Thymus (tissue), 11 donors: ENCODE measurements at regions not wholly inside any gene's neighbourhood (a gene's known extent, or its start where the extent isn't known, plus 50 kb on each side); places are given as distances from the start of the nearest gene placed in this dataset.

Experiments
- DNase-seq, 9 donors: peaks; one replicate each; pipeline ENCODE4 v3.0.0-alpha.2; 2013; ENCODE audit warnings: low spot score in 9 of 9, low read depth in 6 of 9, missing footprints in 1 of 9
- H3K27ac ChIP-seq, 2 donors: one replicate each; pipeline ENCODE4 v1.5.1; 2013; ENCODE audit warnings: control low read depth in 1 of 2, low read depth in 1 of 2, low read length in 1 of 2, mild to moderate bottlenecking in 1 of 2, moderate library complexity in 1 of 2
- H3K27me3 ChIP-seq, 2 donors: one replicate each; pipeline ENCODE4 v1.5.1; 2013; ENCODE audit warnings: low read length in 1 of 2; ENCODE audit not compliant: control insufficient read depth in 2 of 2, insufficient read depth in 1 of 2
- H3K36me3 ChIP-seq, 2 donors: one replicate each; pipeline ENCODE4 v1.5.1; 2013; ENCODE audit warnings: low read length in 1 of 2, mild to moderate bottlenecking in 1 of 2, moderate library complexity in 1 of 2; ENCODE audit not compliant: control insufficient read depth in 2 of 2, insufficient read depth in 2 of 2
- H3K4me1 ChIP-seq, 2 donors: one replicate each; pipeline ENCODE4 v1.5.1; 2013; ENCODE audit warnings: low read length in 2 of 2; ENCODE audit not compliant: control insufficient read depth in 2 of 2, insufficient read depth in 2 of 2
- H3K4me3 ChIP-seq, 2 donors: one replicate each; pipeline ENCODE4 v1.5.1; 2013; ENCODE audit warnings: low read length in 2 of 2, control low read depth in 1 of 2, mild to moderate bottlenecking in 1 of 2
- H3K9me3 ChIP-seq, 2 donors: one replicate each; pipeline ENCODE4 v1.5.1; 2013; ENCODE audit warnings: low read length in 1 of 2, mild to moderate bottlenecking in 1 of 2; ENCODE audit not compliant: control insufficient read depth in 2 of 2, insufficient read depth in 1 of 2
- WGBS: extraction: QIAGEN DNeasy Blood & Tissue Kit; methylation state at CpG from one replicate; pipeline ENCODE4 v1.1.7; 2013; 5-methylcytosine and 5-hydroxymethylcytosine counted together
- donor health status: healthy.

GRCh38 chr6:15768999-15769398 is 106.2 kb upstream of the DTNBP1 start:
- no peaks in the 10 kb centered on the region for H3K36me3 ChIP-seq
- H3K9me3 ChIP-seq, result no peaks in the 10 kb centered on the region
- no peak overlapping the region for H3K27ac ChIP-seq
- H3K4me1 ChIP-seq, result no peaks in the 10 kb centered on the region
- H3K27me3 ChIP-seq, result no peaks in the 10 kb centered on the region
- DNase-seq, result no peak
- 82% methylated on average over 5 of the region's 5 CpGs for WGBS
- H3K4me3 ChIP-seq, result no peak overlapping the region

- DNase-seq, result no peak
- H3K9me3 ChIP-seq, result no peaks in the 10 kb centered on the region
These were observed 101.0 kb upstream of the DTNBP1 start for GRCh38 chr6:15763837-15764236.

DNA sequence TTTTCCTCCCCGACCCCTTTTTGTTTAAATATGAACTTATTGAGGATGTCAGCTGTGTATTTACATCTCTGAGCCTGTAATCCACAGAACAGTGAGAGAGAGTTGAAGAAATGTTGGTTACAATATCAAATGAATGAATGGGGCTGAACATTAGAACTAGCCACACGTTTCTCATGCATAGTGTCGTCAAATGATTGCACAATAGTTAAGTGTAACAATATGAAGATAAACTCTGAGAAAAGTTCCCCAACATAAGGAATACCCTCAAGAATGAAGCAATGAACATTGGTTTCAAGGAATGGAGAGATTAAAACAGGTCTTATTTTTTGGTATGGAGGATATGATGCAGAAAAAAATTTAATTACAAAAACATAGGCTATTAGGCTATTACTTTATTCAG is 100.5 kb upstream of the DTNBP1 start:
- Histone ChIP-seq H3K36me3 (no peaks in the 10 kb centered on the region), H3K27me3 (no peaks in the 10 kb centered on the region), H3K9me3 (no peaks in the 10 kb centered on the region), H3K27ac (no peak overlapping the region), H3K4me1 (no peaks in the 10 kb centered on the region), H3K4me3 (no peak overlapping the region)
- 96% methylated on average over 3 of the region's 3 CpGs for WGBS
- DNase-seq, result no peak

More at GRCh38 chr6:15763837-15764236, 101.0 kb upstream of the DTNBP1 start:
- no peaks in the 10 kb centered on the region for H3K27me3 ChIP-seq
- no peak overlapping the region for H3K27ac ChIP-seq
- H3K4me3 ChIP-seq, result no peak overlapping the region
- H3K4me1 ChIP-seq, result no peaks in the 10 kb centered on the region
- 91% methylated on average over 8 of the region's 8 CpGs for WGBS
- no peaks in the 10 kb centered on the region for H3K36me3 ChIP-seq

DNA sequence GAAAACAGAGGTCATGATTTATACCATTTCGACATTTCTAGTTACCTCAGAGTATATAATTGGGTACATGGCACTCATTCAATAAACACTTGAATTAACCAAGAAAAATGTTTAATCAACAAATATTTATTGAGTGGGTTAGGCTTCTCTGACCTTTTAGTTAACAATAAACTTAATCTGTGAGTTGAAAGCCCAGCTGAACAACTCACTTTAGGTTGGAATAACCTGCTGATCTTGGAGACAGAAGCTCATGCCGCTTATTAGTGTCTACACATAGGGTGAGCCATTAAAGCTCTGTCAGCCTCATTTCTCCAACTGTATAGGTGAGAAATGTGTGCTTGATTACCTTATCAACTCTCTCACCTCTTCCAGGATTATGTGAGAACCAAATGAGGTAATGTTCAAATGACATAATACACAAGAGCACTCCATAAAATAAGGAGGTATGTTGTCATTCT is 98.2 kb upstream of the DTNBP1 start:
- Histone ChIP-seq H3K4me1 (no peaks in the 10 kb centered on the region), H3K9me3 (no peaks in the 10 kb centered on the region), H3K36me3 (no peaks in the 10 kb centered on the region), H3K27ac (no peak overlapping the region), H3K4me3 (no peak overlapping the region), H3K27me3 (no peaks in the 10 kb centered on the region)
- over 99% methylated on average over 2 of the region's 2 CpGs for WGBS
- DNase-seq, result no peak

- no peak overlapping the region for H3K4me3 ChIP-seq
- H3K9me3 ChIP-seq, result no peaks in the 10 kb centered on the region
- no peaks in the 10 kb centered on the region for H3K36me3 ChIP-seq
- DNase-seq, result no peak
- WGBS, result 98% methylated on average over 36 of the region's 36 CpGs
- H3K4me1 ChIP-seq, result no peaks in the 10 kb centered on the region
- H3K27me3 ChIP-seq, result no peaks in the 10 kb centered on the region
- no peak overlapping the region for H3K27ac ChIP-seq
These were observed 95.9 kb upstream of the DTNBP1 start for GRCh38 chr6:15758631-15759215.

- Histone ChIP-seq H3K27me3 (no peaks in the 10 kb centered on the region), H3K4me3 (no peak overlapping the region), H3K4me1 (no peaks in the 10 kb centered on the region), H3K36me3 (no peaks in the 10 kb centered on the region), H3K9me3 (no peaks in the 10 kb centered on the region), H3K27ac (no peak overlapping the region)
- no peak for DNase-seq
- WGBS, result 95% methylated on average over 6 of the region's 6 CpGs
These were observed 92.7 kb upstream of the DTNBP1 start for GRCh38 chr6:15755526-15755925.

- no peak overlapping the region for H3K4me3 ChIP-seq
- WGBS, result 96% methylated on average over 9 of the region's 9 CpGs
- DNase-seq, result no peak
- H3K27me3 ChIP-seq, result no peaks in the 10 kb centered on the region
- no peaks in the 10 kb centered on the region for H3K36me3 ChIP-seq
- H3K9me3 ChIP-seq, result no peaks in the 10 kb centered on the region
- H3K27ac ChIP-seq, result no peak overlapping the region
- H3K4me1 ChIP-seq, result no peaks in the 10 kb centered on the region
These were observed 91.9 kb upstream of the DTNBP1 start for GRCh38 chr6:15754706-15755079.

- H3K36me3 ChIP-seq, result no peaks in the 10 kb centered on the region
- DNase-seq, result no peak
- WGBS, result 83% methylated on average over 5 of the region's 5 CpGs
- no peak overlapping the region for H3K4me3 ChIP-seq
- no peak overlapping the region for H3K27ac ChIP-seq
- H3K27me3 ChIP-seq, result no peaks in the 10 kb centered on the region
- no peaks in the 10 kb centered on the region for H3K9me3 ChIP-seq
- H3K4me1 ChIP-seq, result no peaks in the 10 kb centered on the region
These were observed 91.3 kb upstream of the DTNBP1 start for GRCh38 chr6:15754035-15754705.

- DNase-seq, result no peak
- Histone ChIP-seq H3K9me3 (no peaks in the 10 kb centered on the region), H3K27ac (no peak overlapping the region), H3K36me3 (no peaks in the 10 kb centered on the region), H3K4me3 (no peak overlapping the region), H3K27me3 (no peaks in the 10 kb centered on the region), H3K4me1 (no peaks in the 10 kb centered on the region)
- WGBS, result 98% methylated on average over 3 of the region's 3 CpGs
These were observed 90.0 kb upstream of the DTNBP1 start for GRCh38 chr6:15752820-15753219.
